ENCODE measurements at regions not wholly inside any gene's neighbourhood (a gene's known extent, or its start where the extent isn't known, plus 50 kb on each side); places are given as distances from the start of the nearest gene placed in this dataset.

DNA sequence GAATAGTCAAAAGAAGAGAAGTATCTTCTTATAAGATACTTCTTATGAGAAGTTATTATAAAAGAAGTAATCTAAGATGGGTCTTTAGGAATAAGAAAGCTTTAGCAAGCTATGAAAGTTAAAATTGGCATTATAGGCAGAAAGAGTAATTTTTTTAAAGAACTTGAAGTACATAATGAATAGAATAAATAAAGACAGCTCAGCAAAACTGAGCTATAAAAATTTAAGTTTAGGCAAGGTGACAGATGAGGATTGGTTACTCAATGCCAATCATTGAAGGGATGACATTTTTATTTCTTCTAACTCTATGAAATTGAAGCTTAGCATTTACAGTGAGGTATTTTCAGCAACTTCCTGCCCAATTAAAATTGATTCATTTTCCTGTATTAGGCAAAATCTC, 966.8 kb downstream of the BRINP3 start:
- TF ChIP-seq, protein P1, sequence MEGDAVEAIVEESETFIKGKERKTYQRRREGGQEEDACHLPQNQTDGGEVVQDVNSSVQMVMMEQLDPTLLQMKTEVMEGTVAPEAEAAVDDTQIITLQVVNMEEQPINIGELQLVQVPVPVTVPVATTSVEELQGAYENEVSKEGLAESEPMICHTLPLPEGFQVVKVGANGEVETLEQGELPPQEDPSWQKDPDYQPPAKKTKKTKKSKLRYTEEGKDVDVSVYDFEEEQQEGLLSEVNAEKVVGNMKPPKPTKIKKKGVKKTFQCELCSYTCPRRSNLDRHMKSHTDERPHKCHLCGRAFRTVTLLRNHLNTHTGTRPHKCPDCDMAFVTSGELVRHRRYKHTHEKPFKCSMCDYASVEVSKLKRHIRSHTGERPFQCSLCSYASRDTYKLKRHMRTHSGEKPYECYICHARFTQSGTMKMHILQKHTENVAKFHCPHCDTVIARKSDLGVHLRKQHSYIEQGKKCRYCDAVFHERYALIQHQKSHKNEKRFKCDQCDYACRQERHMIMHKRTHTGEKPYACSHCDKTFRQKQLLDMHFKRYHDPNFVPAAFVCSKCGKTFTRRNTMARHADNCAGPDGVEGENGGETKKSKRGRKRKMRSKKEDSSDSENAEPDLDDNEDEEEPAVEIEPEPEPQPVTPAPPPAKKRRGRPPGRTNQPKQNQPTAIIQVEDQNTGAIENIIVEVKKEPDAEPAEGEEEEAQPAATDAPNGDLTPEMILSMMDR (IDR thresholded peaks at IDR 0.05; ENCODE audit: borderline replicate concordance, control extremely low read depth, extremely low read depth, insufficient read depth, missing control alignments) = no peak
- DNase-seq (ENCODE audit: low spot score) = no peak
- in situ Hi-C loops (cut with MboI; ENCODE audit: low sequenced_read_pairs, unreplicated experiment) = no loop called here

DNA sequence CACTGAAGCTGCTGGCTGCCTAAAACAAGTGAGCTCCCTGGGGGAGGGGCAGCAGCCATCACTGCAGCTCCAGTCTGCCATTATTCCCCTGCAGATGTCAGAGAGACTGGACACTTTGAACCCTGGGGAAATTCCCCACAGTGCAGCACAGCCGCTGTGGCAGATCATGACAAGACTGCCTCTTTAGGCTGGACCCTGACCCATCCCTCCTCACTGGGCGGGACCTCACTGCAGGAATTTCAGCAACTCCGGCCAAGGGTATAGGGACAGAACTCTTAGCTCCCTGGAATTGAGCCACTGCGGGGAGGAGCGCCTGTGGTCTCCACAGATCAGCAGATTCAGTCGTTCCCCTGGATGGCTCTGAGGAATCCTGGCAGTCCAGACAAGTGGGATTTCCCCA, 964.6 kb downstream of the BRINP3 start:
- TF ChIP-seq, protein P1 (IDR thresholded peaks at IDR 0.05; ENCODE audit: borderline replicate concordance, control extremely low read depth, extremely low read depth, insufficient read depth, missing control alignments) = no peak
- in situ Hi-C loops (cut with MboI; ENCODE audit: low sequenced_read_pairs, unreplicated experiment) = no loop called here

DNA sequence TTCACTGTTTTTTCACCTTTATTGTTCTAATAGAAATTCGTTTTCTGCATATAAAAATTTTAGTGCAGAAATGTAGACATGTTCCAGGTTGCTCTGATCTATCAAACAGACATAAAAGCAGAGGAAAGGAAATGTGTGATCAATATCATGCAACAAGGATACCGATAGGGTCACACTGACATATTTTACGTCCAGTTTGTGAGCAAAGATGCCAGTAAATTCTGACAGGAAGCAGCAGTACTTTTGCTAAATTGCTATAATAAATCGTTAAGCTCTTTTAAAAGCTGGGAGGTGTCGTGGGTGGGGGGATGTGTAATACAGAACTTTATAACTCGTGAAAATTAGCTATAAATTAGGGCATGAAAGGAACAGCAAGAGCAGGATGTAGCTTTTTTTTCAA, 955.2 kb downstream of the BRINP3 start:
- in situ Hi-C loops (cut with MboI; ENCODE audit: low sequenced_read_pairs, unreplicated experiment) = no loop called here
- TF ChIP-seq, protein P1 (IDR thresholded peaks at IDR 0.05; ENCODE audit: borderline replicate concordance, control extremely low read depth, extremely low read depth, insufficient read depth, missing control alignments) = no peak
- no peak for DNase-seq (ENCODE audit: low spot score)

More for the DNA sequence above, 964.6 kb downstream of the BRINP3 start:
- no peak for DNase-seq (ENCODE audit: low spot score)

DNA sequence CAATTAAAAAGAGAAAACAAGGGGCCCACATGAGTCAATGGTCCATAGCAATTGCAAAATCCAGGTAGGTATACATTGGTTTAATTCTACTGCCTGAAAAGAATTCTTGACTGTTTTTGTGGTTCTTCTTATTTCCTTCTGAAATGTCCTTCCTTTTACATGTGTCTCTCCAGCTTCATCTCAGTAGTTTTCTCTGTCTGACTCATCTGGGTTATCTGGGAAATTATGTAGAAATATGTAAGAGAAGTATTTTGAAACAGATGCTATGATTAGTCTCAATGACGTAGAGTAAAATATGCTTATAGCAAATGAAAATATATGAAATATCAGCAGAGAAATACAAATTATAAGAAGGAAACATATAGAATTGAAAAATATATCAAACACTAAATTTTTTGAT, 953.2 kb downstream of the BRINP3 start:
- DNase-seq (ENCODE audit: low spot score) = no peak
- in situ Hi-C loops (cut with MboI; ENCODE audit: low sequenced_read_pairs, unreplicated experiment) = no loop called here
- TF ChIP-seq, protein P1 (IDR thresholded peaks at IDR 0.05; ENCODE audit: borderline replicate concordance, control extremely low read depth, extremely low read depth, insufficient read depth, missing control alignments) = no peak

DNA sequence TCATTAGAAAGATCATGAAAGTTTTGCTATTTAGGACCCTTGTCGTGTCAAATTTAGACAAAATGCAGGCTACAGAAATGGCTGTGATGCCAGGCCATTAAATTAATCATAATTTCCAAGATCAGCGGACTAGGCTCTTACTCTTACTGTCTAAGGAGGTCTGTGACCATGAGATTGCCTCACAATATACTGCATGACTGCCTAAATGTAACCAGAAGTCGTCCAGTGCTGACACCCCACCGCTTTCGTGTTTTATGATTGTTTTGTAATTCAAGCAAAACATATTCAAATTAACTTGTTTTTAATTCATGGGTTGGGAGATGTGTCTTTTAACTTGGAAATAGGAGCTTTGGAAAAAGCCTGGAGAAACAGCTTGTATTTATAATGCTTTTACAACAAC, 947.5 kb downstream of the BRINP3 start:
- DNase-seq (ENCODE audit: low spot score) = no peak
- in situ Hi-C loops (cut with MboI; ENCODE audit: low sequenced_read_pairs, unreplicated experiment) = no loop called here
- TF ChIP-seq, protein P1 (IDR thresholded peaks at IDR 0.05; ENCODE audit: borderline replicate concordance, control extremely low read depth, extremely low read depth, insufficient read depth, missing control alignments) = no peak

DNA sequence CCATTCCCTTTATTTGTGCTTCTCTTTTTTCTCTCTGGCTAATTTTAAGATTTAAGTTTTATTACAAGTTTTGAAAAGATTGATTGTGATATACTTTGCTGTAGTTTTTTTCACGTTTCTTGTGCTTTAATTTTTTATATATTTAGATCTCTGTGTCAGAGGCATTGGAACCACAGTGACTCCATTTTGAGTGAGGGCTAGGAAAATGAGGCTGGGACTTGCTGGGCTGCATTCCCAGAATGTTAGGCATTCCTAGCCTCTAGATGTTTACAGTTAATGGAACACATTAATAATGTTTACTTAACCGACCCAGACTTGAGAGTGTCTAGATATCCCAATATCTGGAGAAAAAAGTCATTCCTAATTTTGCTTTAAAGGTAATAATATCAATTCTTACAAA, 939.4 kb downstream of the BRINP3 start:
- in situ Hi-C loops (cut with MboI; ENCODE audit: low sequenced_read_pairs, unreplicated experiment) = no loop called here
- TF ChIP-seq, protein P1 (IDR thresholded peaks at IDR 0.05; ENCODE audit: borderline replicate concordance, control extremely low read depth, extremely low read depth, insufficient read depth, missing control alignments) = no peak
- no peak for DNase-seq (ENCODE audit: low spot score)

DNA sequence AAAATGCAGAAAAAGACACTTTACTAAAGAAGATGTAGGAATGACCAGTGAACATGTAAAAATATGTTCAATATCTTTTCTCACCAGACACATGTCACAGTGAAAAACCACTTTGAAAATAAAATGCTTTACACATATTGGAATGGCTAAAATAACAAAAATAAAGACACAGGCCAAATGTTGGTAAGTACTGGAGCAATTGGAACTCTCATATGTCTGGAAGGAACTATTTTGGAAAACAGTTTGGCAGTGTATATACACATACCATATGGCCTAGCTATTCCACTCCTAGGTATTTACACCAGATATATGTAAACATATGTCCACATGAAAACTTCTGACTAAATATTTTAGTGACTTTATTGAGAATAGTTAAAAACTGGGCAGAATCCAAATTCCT, 927.2 kb downstream of the BRINP3 start:
- in situ Hi-C loops (cut with MboI; ENCODE audit: low sequenced_read_pairs, unreplicated experiment) = no loop called here
- no peak for DNase-seq (ENCODE audit: low spot score)
- TF ChIP-seq, protein P1 (IDR thresholded peaks at IDR 0.05; ENCODE audit: borderline replicate concordance, control extremely low read depth, extremely low read depth, insufficient read depth, missing control alignments) = no peak

Measured in GM13976 (cell line).